Activated T-cell treated with anti-CD3 and anti-CD28 coated beads for 48 hours (primary cell): ENCODE measurements at regions not wholly inside any gene's neighbourhood (a gene's known extent, or its start where the extent isn't known, plus 50 kb on each side); places are given as distances from the start of the nearest gene placed in this dataset.

ENCODE experiments used
- DNase-seq: peaks from one replicate; pipeline ENCODE4 v3.0.0-alpha.2; 2020; ENCODE audit warnings: low read depth

DNA sequence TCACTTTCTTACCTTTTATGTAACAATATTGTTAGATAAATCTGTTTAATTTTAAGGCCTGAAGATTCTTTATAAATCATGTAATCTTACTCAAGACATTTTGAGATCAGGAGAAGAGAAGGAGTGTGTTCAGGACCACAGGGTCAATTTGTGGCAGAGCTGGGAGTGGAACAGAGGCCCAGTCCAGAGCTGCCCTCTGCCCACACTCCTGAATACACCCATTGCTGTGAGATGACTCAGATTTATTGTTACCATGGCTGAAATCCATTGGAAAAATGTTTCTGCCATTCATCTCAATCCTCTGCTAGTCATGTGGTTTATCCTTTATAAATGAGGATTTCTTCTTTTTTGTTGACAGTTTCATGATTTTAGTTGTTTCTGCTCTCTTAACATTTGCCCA, 100.5 kb upstream of the STXBP6 start:
- DNase-seq, result no peak

- no peak for DNase-seq
Measured at GRCh38 chr14:25140411-25140810, 90.5 kb upstream of the STXBP6 start.

GRCh38 chr14:25136811-25137210, 86.9 kb upstream of the STXBP6 start:
- no peak for DNase-seq

- no peak for DNase-seq
Measured at GRCh38 chr14:25134184-25134583, 84.2 kb upstream of the STXBP6 start.

DNA sequence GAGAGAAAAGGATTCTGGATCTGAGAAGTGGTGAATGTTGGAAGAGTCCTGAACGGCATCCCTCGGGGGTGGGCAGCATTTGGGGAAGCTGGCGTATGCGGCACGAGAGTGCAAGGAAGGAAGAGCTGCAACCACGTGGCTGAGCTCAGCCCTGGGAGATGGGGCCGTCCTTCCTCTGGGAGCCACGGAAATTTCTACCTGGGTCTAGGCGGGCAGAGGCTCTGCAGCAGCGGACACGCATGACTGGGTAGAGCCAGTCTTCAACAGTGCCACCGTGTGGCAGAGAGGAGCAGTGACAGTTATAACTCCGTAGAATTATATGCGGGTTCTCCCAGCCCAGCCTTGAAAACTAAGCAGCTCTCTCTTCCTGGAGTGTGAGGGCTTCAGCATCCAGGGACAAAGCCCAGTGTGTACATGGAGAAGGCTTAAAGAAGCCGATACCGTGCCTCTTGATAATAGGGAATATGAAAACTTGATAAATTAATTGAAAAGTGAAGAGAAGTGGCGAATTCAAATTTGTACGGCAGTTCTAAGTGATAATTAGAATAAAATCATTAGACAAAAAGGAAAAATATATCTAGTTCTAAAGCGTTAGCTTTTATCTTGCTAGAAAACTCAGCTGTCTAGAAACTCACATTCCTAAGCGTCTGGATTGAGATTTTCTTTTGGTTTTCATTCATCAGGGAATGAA, 82.9 kb upstream of the STXBP6 start:
- peak; percentile 20 for DNase-seq

GRCh38 chr14:25132094-25132493, 82.1 kb upstream of the STXBP6 start:
- DNase-seq, result no peak

- DNase-seq, result no peak
Measured at GRCh38 chr14:25122843-25123242, 72.9 kb upstream of the STXBP6 start.

DNA sequence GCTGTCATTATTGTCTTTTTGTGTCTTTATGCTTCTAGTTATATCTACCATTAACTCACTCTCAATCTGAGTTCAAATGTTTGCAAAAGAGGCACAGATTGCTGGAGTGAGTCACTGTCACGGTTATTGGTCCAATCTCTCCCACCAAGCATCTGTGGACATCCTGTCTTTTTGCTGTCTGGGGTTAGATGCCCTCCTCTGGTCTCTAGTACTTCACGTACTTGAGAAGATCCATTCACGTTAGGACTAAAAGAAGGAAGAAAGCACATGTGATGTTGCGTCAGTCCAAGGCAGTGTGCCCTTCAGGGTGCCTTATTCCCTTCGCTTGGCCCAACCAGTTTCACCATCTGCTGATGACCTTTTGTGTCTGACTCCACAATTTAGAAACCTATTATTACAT, 72.3 kb upstream of the STXBP6 start:
- DNase-seq, result no peak

GRCh38 chr14:25121337-25122129, 71.6 kb upstream of the STXBP6 start:
- no peak for DNase-seq

GRCh38 chr14:25120261-25120660, 70.3 kb upstream of the STXBP6 start:
- DNase-seq, result no peak

- DNase-seq, result no peak
Measured at GRCh38 chr14:25118671-25119070, 68.7 kb upstream of the STXBP6 start.

DNA sequence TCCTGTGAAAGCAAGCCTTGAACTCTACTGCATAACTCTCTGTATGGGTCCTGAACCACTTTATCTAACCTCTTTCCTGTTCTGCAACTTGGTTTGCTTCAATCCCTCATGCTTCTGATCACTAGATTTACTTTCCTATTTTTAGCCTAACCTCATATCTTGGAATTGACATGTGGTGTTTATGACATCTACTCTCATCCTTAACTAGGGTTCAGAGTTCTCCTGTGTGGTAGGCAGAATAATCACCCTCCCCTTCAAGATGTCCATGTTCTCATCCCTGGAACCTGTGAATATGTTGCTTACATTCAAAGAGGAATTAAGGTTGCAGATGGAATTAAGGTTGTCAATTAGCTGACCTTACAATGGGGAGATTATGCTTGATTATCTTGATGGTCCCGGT, 67.4 kb upstream of the STXBP6 start:
- no peak for DNase-seq

GRCh38 chr14:25116607-25117006, 66.7 kb upstream of the STXBP6 start:
- no peak for DNase-seq

- DNase-seq, result no peak
Measured at GRCh38 chr14:25113394-25113793, 63.4 kb upstream of the STXBP6 start.

- DNase-seq, result no peak
Measured at GRCh38 chr14:25111061-25111601, 61.2 kb upstream of the STXBP6 start.

GRCh38 chr14:25110106-25110505, 60.2 kb upstream of the STXBP6 start:
- DNase-seq, result no peak

- DNase-seq, result no peak
Measured at GRCh38 chr14:25108959-25109358, 59.0 kb upstream of the STXBP6 start.

- no peak for DNase-seq
Measured at GRCh38 chr14:25108291-25108690, 58.3 kb upstream of the STXBP6 start.

- DNase-seq, result no peak
Measured at GRCh38 chr14:25103820-25104219, 53.9 kb upstream of the STXBP6 start.

GRCh38 chr14:25103271-25103670, 53.3 kb upstream of the STXBP6 start:
- DNase-seq, result no peak

- no peak for DNase-seq
Measured at GRCh38 chr14:25102788-25103187, 52.8 kb upstream of the STXBP6 start.

DNA sequence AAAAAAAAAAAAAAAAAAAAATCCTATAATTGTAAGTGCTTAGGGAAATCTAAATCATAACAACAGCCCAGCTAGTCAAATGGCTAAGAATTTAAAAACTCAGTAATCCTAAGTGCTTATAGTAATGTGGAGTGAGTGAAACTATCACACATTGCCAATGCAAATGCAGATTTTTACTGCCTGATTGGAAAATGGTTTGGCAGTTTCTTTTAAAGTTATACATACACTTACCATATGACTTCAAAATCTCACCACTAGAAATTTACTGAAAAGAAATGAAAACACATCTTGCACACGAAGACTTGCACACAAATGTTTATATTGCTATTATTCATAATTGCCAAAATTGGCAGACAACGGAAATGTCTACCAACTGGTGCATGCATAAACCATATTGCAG, 51.3 kb upstream of the STXBP6 start:
- no peak for DNase-seq
